ENCODE measurements at regions not wholly inside any gene's neighbourhood (a gene's known extent, or its start where the extent isn't known, plus 50 kb on each side); places are given as distances from the start of the nearest gene placed in this dataset.

- no peak for DNase-seq
These were observed 138.5 kb downstream of the RBM26 start for GRCh38 chr13:79267560-79267959.

- DNase-seq, result no peak
These were observed 147.6 kb downstream of the RBM26 start for GRCh38 chr13:79258489-79258888.

GRCh38 chr13:79246578-79246949 lies 159.5 kb downstream of the RBM26 start:
- DNase-seq, result no peak

- no peak for DNase-seq
These were observed 160.0 kb downstream of the RBM26 start for GRCh38 chr13:79245937-79246577.

- no peak for DNase-seq
These were observed 164.4 kb downstream of the RBM26 start for GRCh38 chr13:79241697-79242096.

DNA sequence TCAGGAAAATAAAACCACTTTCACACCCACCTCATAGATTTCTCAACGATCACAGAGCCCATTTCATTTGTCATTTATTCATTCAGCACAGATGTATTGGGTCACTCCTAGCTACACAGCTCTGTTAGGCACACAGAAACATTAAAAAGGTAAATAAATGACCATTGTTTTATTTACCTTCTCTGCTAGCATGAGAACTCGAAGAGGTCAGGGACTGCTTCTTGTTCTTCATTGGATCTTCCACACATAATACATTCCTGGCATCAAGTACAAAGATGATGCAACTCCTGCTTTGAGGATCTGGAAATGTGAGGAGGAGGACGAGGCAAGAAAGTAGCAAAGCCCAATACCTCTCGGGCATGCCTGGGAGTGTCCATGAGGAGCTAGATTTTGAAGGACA lies 168.1 kb downstream of the RBM26 start:
- DNase-seq, result no peak

- DNase-seq, result no peak
These were observed 174.2 kb downstream of the RBM26 start for GRCh38 chr13:79231887-79232286.

DNA sequence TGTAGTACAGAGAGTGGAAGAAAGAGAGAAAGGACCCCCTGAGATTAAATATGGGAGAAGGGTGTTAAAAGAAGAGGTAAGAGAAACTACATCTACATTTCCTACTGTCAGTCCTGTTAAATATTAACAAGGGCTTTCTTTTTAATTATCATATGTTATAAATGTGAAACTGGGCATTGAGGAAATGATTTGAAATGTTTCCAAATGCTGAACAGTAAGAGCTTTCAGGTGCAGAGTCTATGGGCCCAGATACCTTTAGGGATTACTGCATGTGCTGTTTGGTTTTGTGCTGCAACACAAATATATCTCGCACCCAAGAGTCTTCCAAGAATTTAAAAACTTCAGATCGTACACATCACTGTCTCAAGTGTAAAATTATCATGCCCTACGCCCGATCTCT lies 176.3 kb downstream of the RBM26 start:
- no peak for DNase-seq

- no peak for DNase-seq
These were observed 177.1 kb downstream of the RBM26 start for GRCh38 chr13:79228972-79229371.

- no peak for DNase-seq
These were observed 178.6 kb downstream of the RBM26 start for GRCh38 chr13:79227418-79227817.

DNA sequence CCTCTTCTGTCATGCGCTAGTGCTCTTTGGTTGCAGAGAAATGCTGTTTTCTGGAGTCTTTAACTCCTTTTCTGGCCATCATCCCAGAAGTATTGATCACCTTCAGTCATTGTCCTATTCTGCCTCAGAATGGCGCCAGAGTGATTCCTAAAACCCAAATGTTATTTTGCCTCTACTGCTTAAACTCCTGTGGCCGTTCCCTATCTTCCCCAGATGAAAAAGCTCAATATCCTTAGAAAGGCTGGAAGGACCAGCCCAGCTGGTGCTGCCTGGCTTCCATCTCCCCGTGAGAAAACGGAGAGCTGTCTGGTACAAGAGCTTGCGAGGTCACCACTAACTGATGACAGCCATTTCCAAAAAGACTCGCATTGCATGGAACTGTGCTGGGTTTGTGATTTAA lies 179.1 kb downstream of the RBM26 start:
- no peak for DNase-seq

DNA sequence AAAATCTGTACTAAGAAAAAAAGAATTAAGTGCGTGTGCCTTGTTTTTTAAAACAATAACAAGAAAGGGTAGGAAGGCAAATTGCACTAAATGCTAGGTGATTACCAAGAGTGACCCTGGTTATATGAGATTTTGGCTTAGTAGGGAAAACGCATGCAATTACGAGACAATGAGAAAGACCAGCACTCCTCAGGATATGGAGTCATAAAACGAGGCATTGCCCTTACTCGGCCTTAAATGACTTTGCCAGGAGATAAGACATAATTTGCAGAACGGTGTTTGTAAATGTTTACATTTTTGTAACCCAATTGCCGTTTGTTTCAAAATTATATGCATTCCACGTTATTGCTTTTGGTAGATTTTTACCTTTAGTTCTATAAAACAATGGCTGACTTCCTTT lies 179.8 kb downstream of the RBM26 start:
- DNase-seq, result no peak

DNA sequence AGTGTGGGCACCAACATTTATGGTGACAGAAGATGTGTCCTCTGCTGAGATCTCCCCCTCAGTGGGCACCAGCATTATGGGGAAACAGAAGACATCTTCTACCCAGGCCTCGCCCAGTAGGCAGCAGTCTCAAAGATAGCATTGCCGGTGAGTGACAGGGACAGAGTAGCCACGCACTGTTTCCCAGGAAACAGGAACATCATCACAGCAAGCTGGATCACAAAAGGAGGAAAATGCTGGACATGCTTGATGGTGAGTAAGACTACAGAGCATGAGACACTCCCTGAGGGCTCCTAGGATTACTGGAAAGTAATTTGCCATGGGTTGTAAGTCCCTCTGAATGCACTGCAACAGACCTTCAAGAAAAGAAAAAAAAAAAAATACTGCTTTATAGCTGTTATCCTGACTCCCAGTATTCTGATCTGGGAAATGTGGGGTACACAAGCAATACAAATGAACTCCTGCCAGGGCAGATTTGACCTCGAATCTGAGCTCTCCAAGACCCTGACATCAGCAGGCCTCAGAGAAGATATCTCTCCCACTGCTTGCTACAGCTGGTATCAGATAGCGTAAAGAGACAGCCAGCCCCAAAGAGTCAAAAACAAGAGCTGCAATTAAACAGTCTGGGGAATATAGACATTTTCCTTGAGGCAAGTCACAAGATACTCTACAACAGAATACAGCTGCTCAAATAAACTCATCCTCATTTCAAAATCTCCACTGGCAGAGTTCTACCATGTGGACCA lies 180.4 kb downstream of the RBM26 start:
- no peak for DNase-seq

DNA sequence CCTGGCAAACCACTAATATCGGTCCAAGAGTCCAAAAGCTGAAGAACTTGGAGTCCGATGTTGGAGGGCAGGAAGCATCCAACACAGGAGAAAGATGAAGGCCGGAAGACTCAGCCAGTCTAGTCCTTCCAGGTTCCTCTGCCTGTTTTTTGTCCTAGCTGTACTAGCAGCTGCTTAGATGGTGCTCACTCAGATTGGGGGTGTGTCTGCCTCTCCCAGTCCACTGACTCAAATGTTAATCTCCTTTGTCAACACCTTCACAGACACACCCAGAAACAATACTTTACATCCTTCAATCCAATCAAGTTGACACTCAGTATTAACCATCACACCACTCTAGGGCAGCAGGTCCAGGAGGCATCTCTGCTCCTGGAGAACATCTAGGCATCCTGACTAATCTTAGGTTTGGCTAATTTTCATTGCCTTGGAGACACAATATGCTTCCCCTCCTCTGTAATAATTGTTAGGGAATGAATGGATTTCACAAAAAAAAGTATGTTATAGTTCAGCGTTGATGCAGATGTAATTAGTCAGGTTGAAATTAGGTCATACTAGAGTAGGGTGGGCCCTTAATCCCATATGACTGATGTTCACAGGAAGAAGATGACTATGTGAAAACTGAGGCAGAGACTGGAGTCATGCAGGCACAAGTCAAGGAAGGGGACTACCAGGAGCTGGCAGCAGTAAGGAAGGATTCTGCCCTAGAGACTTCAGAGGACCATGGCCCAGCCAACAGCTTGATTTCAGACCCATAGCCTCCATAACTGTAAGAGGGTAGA lies 183.4 kb downstream of the RBM26 start:
- no peak for DNase-seq

DNA sequence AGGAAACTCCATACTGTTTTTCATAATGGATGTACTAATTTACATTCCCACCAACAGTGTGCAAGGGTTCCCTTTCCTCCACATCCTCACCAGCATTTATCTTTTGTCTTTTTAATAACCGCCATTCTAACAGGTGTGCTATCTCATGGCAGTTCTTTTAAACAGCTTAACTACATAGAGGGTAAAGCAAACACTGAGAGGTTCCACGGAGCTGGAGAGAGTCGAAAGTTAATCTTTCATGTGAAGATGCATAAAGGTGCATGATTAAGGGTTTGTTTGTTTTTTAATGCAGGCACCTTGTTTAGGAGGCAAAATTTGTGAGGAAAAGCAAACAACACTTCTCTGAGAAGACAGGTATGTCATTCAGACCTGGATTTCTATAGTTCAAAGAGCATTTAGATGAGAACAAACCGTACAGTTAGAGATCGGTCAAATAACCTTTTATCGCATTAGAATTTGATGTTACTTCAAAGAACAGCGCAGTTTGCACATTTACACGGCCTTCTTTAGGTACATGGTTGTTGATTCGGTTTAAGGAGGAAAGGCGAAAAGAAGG lies 193.9 kb downstream of the RBM26 start:
- no peak for DNase-seq

- no peak for DNase-seq
These were observed 194.7 kb downstream of the RBM26 start for GRCh38 chr13:79211377-79211776.

- no peak for DNase-seq
These were observed 208.1 kb downstream of the RBM26 start for GRCh38 chr13:79197933-79198332.

- DNase-seq, result no peak
These were observed 209.2 kb downstream of the RBM26 start for GRCh38 chr13:79196843-79197242.

- peak; percentile 12 for DNase-seq
These were observed 209.7 kb downstream of the RBM26 start for GRCh38 chr13:79196366-79196765.

- DNase-seq, result no peak
These were observed 211.3 kb downstream of the RBM26 start for GRCh38 chr13:79194727-79195126.

DNA sequence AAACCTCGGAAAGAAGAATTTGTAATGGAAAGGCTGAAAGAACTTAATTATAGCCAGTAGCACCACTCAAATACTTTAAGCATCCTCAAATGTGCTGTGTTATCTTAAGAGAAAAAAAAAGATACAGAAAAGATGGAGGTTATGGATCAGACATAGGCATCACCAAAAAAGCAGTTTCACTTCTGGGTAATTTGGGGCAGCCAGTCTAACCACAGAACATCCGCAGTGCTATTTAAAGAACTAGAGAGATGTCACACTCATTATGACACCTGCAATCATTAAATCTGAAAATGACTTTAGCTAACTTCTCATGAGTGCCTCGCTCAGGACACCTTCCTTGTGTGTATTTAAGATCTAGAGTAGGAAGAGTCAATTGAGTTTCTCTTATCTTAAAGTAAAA lies 211.8 kb downstream of the RBM26 start:
- DNase-seq, result peak; percentile 53

GRCh38 chr13:79191501-79191900 lies 214.6 kb downstream of the RBM26 start:
- DNase-seq, result no peak

GRCh38 chr13:79190932-79191331 lies 215.1 kb downstream of the RBM26 start:
- no peak for DNase-seq

All from stimulated activated CD4-positive, alpha-beta T cell treated with anti-CD3 and anti-CD28 coated beads, Interleukin-15, amount 100 ng/mL, for 24 hours (primary cell).